HG03571 (cell line): ENCODE measurements at regions not wholly inside any gene's neighbourhood (a gene's known extent, or its start where the extent isn't known, plus 50 kb on each side); places are given as distances from the start of the nearest gene placed in this dataset.

Source experiments
- ATAC-seq: cut with Tn5 transposase; IDR thresholded peaks from one replicate; pipeline ENCODE4 v1.9.1; 2021; ENCODE audit not compliant: unreplicated experiment

DNA sequence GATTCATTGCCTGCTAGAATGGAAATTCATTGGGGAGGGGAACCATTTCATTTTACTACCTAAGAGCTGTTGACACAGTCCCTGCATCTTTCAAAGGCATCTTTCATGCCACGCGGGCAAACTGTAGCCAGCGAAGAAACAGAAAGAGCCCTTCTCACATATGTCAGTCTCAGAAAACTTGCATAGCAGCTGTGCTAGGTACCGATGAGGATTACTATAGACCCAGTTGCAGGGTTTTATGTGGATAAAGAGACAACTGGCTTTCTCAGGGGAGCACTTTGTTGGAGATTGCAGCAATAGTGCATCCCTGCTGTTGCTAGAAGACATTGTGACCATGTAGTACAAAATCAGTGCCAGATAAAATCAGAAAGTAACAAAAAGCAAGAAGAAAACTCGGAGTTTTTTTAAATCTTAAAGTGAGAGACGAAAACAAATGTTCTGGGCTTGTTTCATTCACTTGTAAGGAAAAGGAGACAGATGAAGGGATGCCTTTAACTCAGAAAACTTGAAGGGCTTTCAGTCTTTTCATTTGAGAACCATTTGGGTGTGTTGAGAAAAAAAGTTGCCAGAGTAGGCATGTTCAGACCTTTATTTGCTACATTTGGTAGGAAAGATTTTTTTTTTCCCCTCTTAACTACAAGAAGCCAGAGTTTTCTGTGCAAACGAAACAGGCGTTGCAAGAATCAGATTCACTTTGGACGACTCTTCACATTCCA is 804.1 kb downstream of the USP25 start:
- no peak for ATAC-seq

DNA sequence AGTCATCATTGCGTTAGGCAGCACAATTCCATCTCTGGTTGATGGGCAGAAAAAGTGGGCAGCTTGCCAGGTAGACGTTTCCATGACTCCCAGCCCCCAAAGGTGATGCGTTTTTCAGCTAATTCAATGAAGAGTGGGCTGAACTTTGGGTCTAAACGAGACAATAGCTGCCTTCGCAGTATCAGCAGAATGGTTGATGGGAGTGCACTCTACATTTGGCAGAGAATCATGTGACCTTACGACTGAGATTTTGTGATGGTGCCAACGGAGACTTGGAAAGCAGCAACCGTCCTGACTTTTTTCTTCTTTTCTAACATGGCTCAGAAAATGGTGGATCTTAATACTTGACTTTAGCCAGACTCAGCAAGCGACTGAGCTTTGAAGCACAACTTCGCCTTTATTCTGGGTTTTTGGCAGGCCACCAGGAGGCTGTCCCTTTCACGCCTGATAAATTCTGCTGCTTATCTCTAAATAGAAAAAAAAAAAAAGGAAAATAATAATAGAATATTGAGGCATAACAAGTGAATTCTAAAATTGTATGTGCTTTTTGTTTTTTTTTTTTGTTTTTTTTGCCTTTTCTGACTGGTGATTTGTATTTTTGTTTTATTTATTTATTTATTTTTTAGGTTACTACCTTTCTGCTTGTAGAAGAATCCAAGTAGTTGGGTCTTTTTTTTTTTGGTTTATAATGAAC is 804.8 kb downstream of the USP25 start:
- ATAC-seq: no peak

DNA sequence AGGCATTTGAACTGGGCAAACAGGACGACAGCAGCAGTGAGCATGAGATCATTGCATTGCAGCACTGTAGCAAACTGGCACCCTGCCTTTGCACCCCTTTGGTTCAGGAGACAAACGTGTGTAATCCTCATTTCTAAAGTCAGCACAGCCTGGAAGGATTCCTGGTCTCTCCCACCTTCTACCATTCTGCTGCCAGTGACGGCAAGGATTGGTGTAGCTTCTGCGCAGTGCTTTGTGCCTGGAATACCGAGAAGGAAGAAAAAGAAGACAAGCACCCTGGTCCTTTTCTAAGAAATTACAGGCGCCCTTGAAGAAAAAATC is 805.3 kb downstream of the USP25 start:
- no peak for ATAC-seq

DNA sequence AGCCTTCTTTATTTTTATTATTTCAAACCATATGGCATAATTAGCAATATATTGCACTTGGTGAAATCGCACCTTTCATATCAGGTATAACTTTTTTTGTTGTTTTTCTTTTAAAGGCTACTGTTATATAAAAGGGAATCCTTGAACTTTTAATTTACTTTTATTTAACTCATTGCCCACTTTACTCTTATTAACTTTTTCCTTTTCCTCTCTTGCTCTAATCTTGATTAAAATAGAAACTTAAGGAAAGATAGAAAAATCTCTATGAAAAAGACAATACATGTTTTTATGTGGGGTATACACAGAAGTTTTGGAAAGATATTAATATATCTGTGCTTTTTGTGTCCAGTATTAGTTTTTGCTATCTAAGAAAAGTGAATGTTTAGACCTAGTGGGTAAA is 805.8 kb downstream of the USP25 start:
- ATAC-seq: no peak

DNA sequence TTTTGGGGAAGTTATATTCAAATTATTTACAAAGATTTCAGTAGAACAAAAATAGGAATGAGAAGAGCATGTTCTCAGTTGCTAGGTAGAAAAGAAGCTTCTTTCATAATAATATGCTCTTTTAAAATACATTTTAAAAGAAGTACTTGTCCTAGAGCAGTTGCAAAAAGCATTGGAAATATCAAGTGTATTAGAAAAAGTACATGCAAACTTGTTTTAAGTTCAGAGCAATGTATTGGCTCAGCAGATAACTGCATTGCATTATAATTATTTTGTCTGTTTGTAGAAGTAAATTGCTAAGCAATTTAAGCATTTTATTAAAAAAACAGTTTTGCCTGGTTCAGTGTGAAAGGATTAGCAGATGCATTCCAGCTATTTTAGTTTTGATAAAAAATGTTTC is 806.4 kb downstream of the USP25 start:
- ATAC-seq: no peak

DNA sequence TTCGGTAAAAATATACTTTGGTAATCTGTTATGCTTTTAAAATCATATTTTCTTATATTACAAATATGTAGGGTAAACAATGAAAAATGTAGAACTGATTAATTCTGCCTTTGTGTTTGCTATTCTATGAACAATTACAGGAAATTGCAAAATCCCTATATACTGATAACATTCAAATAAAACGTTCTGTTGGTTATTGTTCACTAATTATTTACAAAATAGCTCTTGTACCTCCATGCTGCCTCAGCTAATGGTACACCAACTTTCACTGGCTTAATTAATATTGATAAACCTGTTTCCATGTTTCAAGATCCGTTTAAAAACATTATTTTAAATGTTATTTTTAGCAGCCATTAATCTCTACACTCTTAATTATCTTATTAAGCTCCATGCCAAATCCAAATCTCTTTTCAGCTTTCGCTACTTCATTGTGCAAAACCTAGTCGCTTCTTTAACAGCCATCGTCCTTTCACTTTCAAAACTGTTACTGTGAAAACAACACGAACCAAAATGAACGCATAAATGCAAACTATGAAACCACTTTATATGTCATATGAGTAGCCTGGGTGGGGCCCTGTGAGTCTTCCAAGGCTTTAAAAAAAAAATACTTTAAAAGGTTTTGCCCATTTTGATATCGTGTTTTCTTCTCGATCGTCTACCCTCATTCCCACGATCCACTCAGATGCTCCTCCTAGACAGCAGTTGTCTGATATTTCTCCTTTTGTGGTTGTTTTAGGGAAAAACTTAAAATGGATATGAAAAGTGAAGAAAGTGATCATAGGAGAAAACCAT is 807.1 kb downstream of the USP25 start:
- ATAC-seq: no peak

DNA sequence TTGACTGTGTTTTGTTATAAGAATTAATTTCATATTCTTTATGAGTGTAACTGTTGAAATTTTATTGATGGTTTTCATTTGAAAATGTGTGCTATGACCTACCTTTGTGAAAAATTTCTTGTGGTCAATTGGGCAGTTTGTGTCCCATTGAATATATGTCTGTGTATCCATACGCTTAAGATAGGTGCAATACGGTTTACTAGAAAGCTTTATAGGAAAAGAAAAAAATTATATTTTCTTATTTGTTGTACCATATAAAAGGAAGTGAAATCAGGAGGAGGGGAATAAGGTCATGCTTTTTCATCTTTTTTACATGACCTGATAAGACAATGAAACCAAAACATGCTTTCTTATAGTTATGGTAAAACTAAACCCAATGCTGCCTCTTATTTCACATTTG is 807.7 kb downstream of the USP25 start:
- ATAC-seq: no peak

DNA sequence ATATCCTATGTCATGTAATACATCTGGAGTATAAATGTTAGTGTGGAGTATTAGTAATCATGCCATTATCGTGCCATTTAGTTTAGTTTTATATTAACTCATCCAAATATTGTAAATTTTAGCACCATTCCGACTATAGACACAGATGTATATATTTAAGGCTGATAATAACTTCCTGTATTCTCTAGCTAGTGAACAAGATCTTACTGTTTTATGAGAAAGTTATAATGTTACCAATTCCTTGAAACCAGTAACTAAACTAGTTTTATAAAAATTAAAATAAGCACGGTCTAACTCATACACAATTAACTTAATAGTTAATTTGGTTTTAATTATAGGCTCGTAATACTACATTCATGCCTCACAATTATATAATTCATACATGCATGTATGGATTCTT is 808.6 kb downstream of the USP25 start:
- no peak for ATAC-seq

DNA sequence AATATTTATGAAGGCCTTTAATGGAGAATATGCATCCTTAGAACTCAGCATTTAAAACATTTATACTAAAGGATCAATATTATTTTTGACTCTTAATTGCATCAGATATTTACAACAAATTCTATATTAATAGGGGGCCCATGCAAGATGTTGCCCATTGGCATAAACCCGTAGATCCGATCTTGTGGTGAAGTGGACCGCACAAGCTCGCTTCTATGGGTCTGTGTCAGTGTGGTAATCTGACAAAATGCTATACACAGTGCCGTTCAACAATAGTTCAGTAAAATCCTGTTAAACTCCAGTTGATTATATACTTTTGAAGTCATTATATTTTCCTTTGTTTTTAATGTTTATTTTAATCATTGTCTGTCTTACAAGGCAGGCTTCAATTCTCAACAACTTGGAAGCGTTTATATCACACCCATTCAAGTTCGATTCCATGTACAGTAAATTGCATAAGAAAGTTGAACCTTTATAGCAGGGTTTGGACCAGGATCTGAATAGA is 809.2 kb downstream of the USP25 start:
- ATAC-seq: no peak

DNA sequence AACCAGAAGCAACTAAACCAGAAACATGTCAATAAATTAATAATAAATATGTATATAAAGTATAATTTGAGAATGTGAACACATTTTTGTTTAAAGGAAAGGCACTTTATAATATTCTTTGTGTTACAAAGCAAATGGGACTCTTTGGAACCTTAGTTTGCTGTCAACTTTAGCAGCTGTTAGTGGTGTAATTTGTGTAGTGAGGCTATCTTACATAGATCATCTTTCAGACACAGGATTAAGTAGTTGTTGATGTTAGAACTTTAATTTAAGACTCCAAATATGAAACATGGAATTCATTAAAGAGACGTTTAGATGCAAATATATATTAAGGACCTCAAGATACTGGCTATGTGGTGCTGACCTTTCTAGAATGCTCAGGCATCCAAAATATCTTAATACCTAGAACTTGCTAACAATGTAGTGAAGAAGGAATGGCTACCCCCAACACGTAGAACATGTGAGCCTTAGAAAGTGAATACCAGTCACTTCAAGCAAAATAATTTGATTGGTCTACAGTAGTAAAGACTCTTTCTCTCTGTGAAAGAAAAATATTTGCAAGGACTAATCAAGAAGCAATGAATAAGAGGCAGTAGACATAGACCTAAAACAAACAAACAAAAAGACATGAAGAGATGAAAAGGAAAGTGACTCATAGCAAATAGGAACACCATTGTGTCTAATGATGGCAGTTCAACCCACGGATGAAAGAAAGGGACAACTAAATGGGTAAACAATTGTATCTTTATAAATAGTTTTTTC is 811.4 kb downstream of the USP25 start:
- no peak for ATAC-seq

DNA sequence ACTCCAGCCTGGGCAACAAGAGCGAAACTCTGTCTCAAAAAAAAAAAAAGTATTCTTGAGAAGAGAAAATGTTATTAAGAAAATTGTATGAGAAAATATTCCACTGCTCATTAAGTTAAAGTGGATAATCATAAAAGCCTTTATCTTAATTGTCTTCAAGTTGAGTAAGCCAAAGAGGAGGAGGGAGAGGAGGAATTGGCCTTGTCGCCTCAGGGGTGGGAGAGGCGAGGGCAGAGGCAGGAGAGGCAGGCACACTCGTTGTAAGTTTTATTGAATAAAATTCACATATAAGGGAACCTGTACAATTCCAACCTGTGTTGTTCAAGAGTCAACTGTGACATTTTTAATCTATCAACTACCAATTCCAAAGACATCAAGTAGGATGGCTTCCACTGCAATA is 820.3 kb downstream of the USP25 start:
- no peak for ATAC-seq

DNA sequence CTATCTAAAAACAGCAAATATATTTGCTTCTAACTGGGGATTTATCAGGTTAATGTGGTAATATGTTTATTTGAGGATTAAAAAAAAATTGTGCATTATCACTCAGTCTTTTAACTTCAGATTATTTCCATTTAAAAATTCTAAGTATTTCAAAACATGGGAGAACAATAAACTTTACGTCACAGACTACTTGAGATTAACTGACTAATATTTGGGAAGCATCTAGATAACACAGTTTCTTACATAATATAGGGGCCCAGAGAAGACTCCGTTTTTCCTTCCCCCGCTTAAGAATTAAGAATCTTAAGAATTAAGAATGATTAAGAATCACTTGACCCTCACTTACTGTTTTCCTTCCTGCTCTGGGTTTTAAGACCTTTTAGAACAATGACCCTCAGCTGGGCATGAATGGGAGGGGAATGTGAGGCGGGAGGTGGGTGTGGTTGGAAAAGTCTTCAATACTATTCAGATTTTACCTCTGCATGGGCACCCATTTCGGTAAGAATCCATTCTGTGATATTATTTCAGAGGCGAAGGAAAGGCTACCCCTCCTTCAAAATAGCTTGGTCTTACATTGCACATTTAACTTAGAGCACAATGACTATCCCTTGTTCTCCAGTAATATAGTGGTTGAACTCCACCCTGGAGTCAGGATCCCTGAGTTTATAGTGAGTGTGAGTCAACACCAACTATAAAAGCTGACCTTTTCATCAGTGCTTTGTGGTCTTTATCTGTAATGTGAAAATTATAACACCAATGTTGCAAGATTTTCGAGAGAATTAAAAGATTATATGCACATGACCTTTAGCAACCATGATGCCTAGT is 821.3 kb downstream of the USP25 start:
- no peak for ATAC-seq

DNA sequence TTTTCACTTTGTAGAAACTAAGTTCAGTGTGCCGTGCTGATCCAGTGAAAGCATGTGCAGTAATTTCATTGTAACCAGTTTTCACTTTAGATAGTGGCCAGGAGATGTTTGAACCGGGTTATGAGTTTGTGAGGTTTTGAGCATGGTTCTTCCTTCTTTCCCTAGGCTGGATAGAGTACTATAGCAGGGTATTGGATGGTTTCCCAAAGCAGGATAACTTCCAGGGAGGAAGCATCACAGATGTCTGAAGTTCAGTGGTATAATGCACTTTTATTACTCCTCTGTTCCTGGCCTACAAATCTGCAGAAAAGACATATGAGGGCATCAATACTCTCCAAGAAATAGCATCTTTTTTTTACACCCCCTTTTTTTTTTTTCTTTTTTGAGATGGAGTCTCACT is 823.1 kb downstream of the USP25 start:
- ATAC-seq: no peak

DNA sequence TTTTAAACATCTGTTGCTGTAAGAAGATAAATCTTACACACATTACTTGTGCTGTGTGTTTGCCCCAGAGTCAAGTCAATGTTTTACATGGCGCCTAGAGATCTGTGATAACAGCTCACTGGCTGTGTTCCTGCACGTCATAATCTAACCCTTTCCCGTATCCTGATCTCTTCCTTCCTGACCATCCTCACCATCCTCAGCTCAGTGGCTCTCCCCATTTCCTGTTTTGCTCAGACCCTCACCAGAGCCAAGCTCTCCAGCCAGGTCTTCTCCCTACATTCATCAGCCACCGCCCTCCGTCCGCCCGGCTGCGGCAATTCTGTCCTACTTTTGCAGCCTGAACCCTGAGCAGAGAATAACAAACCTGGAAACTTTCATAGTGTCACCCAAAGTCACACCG is 824.7 kb downstream of the USP25 start:
- no peak for ATAC-seq

DNA sequence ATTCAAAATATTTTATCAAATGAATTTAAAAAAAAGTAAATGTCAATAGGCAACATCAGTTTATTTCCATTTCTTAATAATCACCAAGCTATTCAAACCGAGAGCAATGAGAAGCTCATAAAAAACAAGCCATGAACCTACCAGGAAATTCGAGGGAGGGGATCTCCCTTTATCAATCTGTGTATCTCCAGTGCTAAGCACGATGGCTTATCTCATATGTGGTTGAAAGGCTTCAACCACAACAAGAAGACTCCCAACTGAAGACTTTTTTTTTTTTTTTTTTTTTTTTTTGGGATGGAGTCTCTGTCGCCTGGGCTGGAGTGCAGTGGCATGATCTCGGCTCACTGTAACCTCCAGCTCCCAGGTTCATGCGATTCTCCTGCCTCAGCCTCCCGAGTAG is 833.3 kb downstream of the USP25 start:
- no peak for ATAC-seq

DNA sequence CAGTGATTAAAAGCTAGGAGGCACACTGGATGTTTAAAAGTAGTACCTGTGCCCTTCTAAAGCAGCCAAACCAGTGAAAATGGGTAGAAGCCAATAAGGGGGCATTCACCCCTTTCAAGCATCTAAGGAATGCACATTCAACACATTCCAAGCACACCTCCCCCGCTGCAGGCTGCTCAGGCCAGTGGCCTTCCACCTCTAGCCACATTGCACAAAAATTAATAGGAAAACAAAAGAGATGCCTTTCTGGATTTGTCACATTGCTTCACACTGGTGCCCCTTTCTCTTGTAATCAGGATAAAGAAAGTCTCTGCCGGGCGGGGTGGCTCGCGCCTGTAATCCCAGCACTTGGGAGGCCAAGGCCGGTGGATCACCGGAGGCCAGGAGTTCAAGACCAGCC is 834.0 kb downstream of the USP25 start:
- no peak for ATAC-seq

DNA sequence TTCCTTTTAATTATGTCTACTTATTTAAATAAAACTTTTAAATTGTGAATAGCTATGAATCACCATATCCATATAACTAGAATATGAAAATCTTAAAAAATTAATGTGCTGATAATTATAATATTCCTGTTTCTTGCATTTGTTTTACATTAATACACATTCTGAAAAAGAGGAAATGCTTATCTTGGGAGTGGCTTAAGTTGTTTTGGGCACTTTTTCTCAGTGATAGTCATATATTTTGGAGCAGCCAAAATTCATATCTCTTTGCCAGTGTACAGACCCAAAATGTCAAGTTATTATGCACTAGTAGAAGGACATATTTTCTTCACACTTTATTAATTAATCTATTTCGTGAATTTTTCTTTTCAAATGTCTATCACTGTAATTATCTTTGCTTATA is 838.5 kb downstream of the USP25 start:
- no peak for ATAC-seq

DNA sequence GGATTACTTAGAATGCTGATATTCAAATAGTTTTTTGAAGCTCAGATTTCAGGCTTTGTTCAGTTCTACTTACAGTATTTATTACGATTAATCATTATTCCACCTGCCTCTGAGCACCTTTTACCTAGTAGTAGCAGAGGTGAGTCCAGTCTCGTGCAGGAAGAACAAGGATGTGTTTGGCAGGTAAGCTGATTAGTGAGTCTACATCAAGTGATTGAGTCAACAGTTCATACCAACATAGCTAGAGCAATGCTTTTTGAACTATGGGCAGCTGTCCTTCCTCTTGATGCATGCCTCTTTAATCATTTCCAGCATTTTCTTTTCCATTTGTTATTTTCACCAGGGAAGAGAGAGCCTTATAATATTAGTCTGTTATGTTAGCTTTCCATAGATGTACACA is 838.9 kb downstream of the USP25 start:
- no peak for ATAC-seq

DNA sequence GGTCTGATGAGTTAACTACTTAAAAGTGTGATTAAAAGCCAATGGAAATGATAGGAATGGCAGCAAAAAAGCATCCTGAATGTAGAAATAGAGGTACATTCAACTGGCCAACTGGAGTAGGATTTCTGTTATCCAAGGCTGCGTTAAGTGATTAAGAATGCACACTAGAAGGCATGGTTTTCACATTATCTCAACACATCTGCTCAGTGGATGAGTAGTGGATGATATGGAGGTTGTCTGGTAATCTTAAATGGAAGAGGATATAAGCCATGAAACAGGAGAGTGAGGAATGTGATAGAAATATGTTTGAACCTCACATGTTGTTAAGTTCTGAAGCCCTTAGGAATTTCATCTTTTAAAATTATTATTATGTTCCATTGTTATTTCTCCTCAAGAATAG is 839.9 kb downstream of the USP25 start:
- no peak for ATAC-seq

DNA sequence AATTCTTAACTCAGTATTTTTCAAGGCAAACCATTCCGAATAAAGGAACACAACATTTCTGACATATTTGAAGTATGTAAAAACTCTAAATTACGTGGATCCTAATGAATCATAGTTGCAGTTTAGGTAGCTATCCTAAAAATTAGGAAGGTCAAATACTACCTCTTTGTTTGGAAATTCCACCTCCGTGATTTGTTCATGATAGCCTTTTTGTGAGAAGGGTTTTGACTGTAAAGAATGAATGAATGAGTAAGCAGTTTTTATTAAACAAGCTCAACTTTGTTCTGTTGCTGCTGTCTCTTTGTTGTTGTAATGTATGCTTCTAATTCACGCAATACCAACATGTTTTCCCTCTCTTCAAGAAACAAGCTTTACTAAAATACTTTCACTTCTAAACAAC is 840.4 kb downstream of the USP25 start:
- ATAC-seq: no peak

DNA sequence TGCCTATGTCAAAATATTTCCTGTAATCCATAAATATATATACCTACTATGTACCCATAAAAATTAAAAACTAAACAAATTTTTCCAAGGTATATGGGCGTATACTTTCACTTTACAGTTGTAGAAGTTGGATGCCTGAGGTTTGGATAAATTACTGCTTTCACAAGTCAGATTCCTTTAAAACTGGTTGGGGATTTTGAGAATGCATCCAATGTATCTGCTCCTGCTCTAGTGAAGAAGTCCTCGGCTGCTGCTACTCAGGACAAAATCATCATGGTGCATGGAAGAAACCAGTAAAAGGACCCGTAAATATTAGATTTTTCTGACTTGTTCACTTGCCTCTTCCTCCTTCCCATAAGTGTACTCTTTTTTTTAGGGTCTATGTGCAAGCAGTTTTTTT is 841.1 kb downstream of the USP25 start:
- no peak for ATAC-seq
